Activated CD8-positive, alpha-beta T cell treated with anti-CD3 and anti-CD28 coated beads for 36 hours (primary cell): ENCODE measurements at regions not wholly inside any gene's neighbourhood (a gene's known extent, or its start where the extent isn't known, plus 50 kb on each side); places are given as distances from the start of the nearest gene placed in this dataset.

Experiments
- ATAC-seq: fragments of 200-7000 bp; cut with Tn5 transposase; one replicate; pipeline ENCODE4 v1.10.0; 2021; ENCODE audit warnings: mild to moderate bottlenecking, moderate library complexity
- CTCF ChIA-PET: fragments of 350-600 bp; sonication (Branson Sonifier 250); formaldehyde crosslinking; loops from one replicate; lab custom pipeline; 2021; ENCODE audit warnings: antibody characterized with exemption; lab: Charles Lee
- POLR2A ChIA-PET: fragments of 350-600 bp; sonication (Branson Sonifier 250); formaldehyde crosslinking; loops from one replicate; lab custom pipeline; 2021; ENCODE audit warnings: antibody characterized with exemption; lab: Charles Lee
- DNase-seq: peaks from one replicate; pipeline ENCODE4 v3.0.0-alpha.2; 2020
- H3K27ac Mint-ChIP-seq: one replicate; pipeline ENCODE4 v1.8.0; 2021; ENCODE audit warnings: mild to moderate bottlenecking, mixed read lengths
- H3K27me3 Mint-ChIP-seq: one replicate; pipeline ENCODE4 v1.8.0; 2021; ENCODE audit warnings: mixed read lengths
- H3K36me3 Mint-ChIP-seq: one replicate; pipeline ENCODE4 v1.8.0; 2021; ENCODE audit warnings: low read depth, mixed read lengths
- H3K4me1 Mint-ChIP-seq: one replicate; pipeline ENCODE4 v1.8.0; 2021; ENCODE audit warnings: low read depth, mixed read lengths
- H3K4me3 Mint-ChIP-seq: one replicate; pipeline ENCODE4 v1.8.0; 2021; ENCODE audit warnings: mild to moderate bottlenecking, moderate library complexity, mixed read lengths
- H3K9me3 Mint-ChIP-seq: one replicate; pipeline ENCODE4 v1.8.0; 2021; ENCODE audit warnings: mixed read lengths
- intact Hi-C: fragments of 100-400 bp; cut with micrococcal nuclease; formaldehyde crosslinking; loops from one replicate; pipeline ENCODE4 v1.10.0; 2022
- TF ChIP-seq, protein P1 (sequence below): fragments of 200-600 bp; IDR thresholded peaks from one replicate; pipeline ENCODE4 v1.8.0; 2022; ENCODE audit warnings: antibody characterized with exemption, mild to moderate bottlenecking

DNA sequence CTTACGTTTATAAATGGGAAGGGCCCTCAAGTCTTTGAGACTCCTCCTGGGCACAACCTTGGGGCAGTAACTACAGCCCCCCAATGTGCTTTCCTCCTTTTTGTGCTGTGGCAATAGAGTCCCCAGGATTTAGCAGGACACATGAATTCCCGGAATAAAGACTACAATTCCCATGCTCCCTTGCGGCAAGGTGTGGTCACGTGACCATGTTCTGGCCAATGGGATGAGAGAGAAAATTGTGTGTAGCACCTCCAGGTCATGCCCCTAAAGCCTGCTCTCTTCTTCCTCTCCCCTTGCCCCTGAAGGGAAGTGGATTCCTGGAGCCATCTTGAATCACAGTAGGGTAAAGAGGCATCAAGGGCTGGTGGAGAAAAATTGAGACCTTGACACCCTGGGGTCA, 295.1 kb upstream of the SFSWAP start:
- Mint-ChIP-seq H3K36me3 (no peaks in the 10 kb centered on the region), H3K9me3 (no peaks in the 10 kb centered on the region), H3K27ac (no peak overlapping the region), H3K4me1 (no peaks in the 10 kb centered on the region), H3K4me3 (no peak overlapping the region), H3K27me3 (no peaks in the 10 kb centered on the region)
- CTCF ChIA-PET = no interaction called here
- POLR2A ChIA-PET = no interaction called here
- intact Hi-C loops = no loop called here
- TF ChIP-seq, protein P1, sequence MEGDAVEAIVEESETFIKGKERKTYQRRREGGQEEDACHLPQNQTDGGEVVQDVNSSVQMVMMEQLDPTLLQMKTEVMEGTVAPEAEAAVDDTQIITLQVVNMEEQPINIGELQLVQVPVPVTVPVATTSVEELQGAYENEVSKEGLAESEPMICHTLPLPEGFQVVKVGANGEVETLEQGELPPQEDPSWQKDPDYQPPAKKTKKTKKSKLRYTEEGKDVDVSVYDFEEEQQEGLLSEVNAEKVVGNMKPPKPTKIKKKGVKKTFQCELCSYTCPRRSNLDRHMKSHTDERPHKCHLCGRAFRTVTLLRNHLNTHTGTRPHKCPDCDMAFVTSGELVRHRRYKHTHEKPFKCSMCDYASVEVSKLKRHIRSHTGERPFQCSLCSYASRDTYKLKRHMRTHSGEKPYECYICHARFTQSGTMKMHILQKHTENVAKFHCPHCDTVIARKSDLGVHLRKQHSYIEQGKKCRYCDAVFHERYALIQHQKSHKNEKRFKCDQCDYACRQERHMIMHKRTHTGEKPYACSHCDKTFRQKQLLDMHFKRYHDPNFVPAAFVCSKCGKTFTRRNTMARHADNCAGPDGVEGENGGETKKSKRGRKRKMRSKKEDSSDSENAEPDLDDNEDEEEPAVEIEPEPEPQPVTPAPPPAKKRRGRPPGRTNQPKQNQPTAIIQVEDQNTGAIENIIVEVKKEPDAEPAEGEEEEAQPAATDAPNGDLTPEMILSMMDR = no peak
- no peak for ATAC-seq
- peak; percentile 13 for DNase-seq

DNA sequence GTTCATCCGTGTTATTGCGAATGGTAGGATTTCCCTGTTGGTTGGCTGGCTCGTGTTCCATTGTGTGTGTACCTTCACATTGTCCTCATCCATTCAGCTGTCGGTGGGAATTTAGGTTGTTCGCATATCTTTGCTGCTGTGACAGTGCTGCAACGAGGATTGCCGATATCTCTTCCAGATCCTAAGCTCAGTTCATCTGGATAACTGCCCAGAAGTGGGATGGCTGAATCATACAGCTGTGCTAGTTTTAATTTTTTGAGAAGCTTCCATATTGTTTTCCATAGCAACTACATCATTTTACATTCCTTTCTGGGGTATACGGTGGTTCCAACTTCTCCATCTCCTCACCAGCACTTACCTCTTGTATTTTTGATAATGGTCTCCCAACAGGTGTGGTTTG, 292.8 kb upstream of the SFSWAP start:
- no peak for DNase-seq
- Mint-ChIP-seq H3K27me3 (peaks cover 2% of the 10 kb centered on the region), H3K9me3 (no peaks in the 10 kb centered on the region), H3K27ac (no peak overlapping the region), H3K4me1 (no peaks in the 10 kb centered on the region), H3K4me3 (no peak overlapping the region), H3K36me3 (no peaks in the 10 kb centered on the region)
- POLR2A ChIA-PET = no interaction called here
- CTCF ChIA-PET = no interaction called here
- intact Hi-C loops = no loop called here
- ATAC-seq = no peak
- TF ChIP-seq, protein P1 = no peak

DNA sequence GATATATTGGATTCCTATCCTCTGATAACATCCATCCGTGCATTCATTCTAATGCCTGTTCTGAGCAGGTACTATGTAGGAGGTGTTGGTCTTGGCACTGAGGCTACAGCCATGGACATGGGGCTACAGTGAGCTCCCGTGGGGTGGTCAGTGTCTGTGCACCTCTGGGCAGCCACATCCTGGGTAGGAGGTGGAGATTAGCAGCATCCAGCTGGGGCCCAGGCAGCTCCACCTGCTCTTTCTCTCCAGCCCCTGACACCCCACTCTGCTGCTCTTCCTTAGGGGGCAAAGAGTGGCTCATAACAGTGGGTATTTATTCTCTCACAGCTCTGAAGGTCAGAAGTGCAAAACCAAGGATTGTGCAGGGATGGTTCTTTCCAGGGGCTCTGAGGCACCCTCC, 292.0 kb upstream of the SFSWAP start:
- no peak overlapping the region for H3K4me3 Mint-ChIP-seq
- H3K9me3 Mint-ChIP-seq = peaks cover 5% of the 10 kb centered on the region
- ATAC-seq (no peak), DNase-seq (no peak)
- ChIA-PET POLR2A (no interaction called here), CTCF (no interaction called here)
- intact Hi-C loops = no loop called here
- no peaks in the 10 kb centered on the region for H3K4me1 Mint-ChIP-seq
- H3K27ac Mint-ChIP-seq = no peak overlapping the region
- TF ChIP-seq, protein P1 = no peak
- H3K27me3 Mint-ChIP-seq = peaks cover 2% of the 10 kb centered on the region
- no peaks in the 10 kb centered on the region for H3K36me3 Mint-ChIP-seq

DNA sequence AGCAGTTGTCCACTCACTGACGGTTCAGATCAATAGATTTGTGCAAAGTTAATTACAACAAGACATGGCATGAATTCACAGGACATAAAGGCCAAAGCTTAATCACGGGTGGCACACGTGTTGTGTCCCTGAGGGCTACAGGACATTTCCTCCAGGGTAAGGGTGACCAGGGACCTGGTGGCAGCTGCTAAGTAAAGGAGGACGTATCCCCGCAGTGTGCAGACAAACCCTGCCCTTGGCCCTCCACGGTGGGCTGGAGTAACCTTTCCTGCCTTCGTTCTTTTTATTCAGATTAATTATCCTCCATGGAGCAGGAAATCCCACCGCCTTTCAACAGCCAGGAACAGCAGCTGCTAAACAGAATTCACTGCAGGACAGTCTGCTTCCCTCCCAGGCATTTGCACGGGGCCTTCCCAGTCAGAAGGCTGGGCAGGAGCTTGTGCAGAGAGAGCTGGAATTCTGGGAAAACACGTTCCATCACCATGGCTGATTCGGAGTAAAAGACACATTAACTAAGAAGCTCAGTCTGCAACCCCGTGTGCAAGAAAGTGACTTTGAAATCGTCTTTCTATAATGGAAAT, 289.9 kb upstream of the SFSWAP start:
- ATAC-seq = no peak
- DNase-seq = no peak
- Mint-ChIP-seq H3K4me3 (no peak overlapping the region), H3K27me3 (peaks cover 2% of the 10 kb centered on the region), H3K27ac (no peak overlapping the region), H3K36me3 (no peaks in the 10 kb centered on the region), H3K4me1 (no peaks in the 10 kb centered on the region), H3K9me3 (peaks cover 17% of the 10 kb centered on the region)
- intact Hi-C loops = no loop called here
- TF ChIP-seq, protein P1 = no peak
- CTCF ChIA-PET = no interaction called here
- POLR2A ChIA-PET = no interaction called here

DNA sequence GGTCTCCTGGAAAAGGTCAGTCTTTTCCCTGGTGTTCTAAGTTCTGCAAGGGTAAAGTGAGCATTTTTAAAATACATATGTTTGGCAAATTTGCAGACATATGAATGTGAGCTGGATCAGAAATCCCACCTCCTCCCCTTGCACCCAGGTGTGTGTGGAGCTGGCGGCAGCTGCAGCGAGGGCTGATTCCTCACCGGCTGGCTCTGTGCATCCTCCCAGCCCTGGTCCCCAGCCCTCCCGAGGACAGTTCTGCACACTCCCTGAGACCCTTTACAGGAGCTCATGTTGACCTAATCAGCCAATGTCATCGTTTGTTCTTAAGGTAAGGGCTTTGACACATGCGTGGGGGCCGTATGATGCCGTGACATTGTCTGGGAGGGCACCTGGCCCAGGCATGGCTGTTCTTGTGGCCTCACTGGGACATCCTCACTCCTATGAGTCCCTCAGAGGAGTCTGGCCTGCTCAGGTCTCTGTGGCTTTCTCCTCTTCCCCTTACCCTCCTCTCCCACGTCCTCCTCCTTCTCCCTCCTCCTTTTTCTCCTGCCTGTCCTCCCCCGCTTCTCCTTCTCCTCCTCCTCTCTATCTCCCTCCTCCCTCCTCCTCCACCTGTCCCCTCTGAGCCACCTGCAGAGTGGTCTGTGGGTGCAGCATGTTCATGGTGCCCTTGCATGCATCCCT, 289.2 kb upstream of the SFSWAP start:
- POLR2A ChIA-PET = no interaction called here
- intact Hi-C loops = no loop called here
- no peak overlapping the region for H3K4me3 Mint-ChIP-seq
- no peak for DNase-seq
- CTCF ChIA-PET = no interaction called here
- H3K27ac Mint-ChIP-seq = no peak overlapping the region
- H3K27me3 Mint-ChIP-seq = peaks cover 2% of the 10 kb centered on the region
- TF ChIP-seq, protein P1 = no peak
- no peak for ATAC-seq
- H3K36me3 Mint-ChIP-seq = no peaks in the 10 kb centered on the region
- no peaks in the 10 kb centered on the region for H3K4me1 Mint-ChIP-seq
- H3K9me3 Mint-ChIP-seq = peaks cover 17% of the 10 kb centered on the region
